ENCODE measurements at regions not wholly inside any gene's neighbourhood (a gene's known extent, or its start where the extent isn't known, plus 50 kb on each side); places are given as distances from the start of the nearest gene placed in this dataset.

DNA sequence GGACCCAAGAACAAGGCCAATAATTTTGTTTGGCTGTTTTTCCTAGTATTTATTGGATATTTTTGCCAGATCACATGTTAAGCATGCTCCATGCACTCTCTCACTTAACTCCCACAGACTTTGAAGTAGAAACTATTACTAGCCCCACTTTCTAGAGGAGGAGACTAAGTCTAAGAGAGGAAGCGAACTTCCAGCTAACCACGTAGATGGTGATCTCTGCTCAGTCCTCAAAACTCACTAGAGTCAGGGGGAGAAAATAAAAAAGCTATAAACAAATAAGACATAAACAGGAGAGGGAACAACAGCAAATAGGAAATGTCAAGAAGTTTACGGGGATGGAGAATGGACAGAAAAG is 481.0 kb upstream of the PROK2 start:
- DNase-seq (ENCODE audit: low read depth in 4 of 4, low spot score in 1 of 4), result no peak

DNA sequence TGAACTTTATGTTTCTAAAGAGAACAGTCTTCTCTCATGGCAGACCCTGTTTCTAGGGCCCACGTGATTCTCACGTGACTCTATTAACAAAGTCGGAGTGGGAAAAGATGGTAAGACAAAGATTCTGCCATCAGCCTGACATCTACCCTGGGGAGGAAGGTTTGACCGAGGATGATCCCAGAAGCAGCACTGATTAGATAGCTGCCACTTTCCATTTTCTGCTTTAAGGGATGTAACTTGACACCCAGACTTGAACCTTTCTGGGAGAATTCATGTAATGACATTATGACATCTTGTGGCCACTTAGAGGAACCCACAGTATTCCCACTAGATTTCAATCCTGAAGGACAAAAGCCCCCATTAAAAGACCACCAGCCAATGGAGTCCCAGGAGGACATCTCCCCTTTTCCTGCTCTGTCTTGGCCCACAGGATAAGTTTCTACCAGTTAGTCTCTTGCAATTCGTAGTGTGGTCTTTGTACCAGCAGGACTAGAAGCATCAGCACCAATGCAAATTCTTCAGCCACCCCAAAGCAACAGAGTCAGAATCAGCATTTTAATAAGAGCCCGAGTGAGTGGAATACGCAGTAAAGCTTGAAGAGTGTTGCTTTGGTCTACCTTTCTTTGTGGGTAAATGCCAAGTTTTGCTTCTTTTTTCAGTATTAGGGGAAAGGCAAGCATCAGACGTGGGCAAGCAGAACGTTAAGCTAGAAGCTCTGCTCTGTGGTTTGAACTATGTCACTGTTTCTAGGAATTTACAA is 480.5 kb upstream of the PROK2 start:
- no peak for DNase-seq (ENCODE audit: low read depth in 4 of 4, low spot score in 1 of 4)

DNA sequence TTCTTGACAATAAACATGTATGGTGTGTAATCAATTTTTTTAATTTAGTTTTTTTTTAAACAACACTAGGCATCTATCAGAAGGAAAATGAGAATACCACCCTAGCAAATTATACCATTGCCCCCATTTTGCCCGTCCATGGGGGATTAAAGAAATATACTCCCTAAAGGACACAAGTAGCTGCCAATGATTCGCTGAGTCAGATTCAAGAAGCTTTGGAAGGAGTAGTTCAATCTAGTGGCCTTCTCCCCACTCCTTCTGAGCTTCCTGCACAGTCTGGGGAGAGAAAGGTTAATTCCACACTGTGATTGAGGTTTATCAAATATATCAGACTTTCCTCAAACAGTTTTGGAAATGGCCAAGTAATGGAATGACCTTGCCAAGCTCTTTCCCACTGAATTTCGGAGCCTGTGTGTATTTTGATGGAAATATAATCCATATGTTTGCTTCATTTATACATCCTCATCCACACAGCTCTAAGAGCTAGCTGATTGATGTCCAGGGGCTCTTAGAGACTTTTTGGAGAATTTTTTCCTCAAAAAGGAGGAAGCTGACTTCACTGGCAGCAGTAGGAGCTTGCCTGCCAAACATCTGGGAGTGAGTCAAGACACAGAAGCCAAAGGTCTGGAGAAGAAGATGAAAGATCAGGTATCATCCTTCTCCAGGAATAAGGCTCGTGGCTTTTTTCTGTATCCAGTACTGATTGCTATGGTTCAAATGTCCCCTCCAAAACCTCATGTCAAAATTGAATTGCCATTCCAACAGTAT is 478.5 kb upstream of the PROK2 start:
- no peak for DNase-seq (ENCODE audit: low read depth in 4 of 4, low spot score in 1 of 4)

DNA sequence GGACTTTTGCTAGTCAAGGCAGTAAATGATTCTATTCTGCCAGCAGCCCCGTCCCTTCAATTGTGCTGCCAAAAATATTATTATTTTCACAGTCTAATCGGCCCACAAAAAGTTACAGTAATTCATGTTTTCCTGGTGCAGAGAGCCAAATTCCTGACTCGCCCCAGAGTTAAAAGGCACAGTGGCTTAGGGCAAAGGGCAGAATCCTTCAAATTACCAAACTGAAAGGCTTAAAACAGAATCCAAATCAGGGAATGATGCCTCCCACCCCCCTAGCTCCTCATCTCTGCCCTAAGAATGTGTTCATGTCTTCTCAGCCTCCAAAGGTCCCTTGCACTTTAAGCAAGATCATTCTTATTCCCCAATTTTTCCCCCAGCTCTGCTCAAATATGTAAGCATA is 477.8 kb upstream of the PROK2 start:
- DNase-seq (ENCODE audit: low read depth in 4 of 4, low spot score in 1 of 4), result no peak

DNA sequence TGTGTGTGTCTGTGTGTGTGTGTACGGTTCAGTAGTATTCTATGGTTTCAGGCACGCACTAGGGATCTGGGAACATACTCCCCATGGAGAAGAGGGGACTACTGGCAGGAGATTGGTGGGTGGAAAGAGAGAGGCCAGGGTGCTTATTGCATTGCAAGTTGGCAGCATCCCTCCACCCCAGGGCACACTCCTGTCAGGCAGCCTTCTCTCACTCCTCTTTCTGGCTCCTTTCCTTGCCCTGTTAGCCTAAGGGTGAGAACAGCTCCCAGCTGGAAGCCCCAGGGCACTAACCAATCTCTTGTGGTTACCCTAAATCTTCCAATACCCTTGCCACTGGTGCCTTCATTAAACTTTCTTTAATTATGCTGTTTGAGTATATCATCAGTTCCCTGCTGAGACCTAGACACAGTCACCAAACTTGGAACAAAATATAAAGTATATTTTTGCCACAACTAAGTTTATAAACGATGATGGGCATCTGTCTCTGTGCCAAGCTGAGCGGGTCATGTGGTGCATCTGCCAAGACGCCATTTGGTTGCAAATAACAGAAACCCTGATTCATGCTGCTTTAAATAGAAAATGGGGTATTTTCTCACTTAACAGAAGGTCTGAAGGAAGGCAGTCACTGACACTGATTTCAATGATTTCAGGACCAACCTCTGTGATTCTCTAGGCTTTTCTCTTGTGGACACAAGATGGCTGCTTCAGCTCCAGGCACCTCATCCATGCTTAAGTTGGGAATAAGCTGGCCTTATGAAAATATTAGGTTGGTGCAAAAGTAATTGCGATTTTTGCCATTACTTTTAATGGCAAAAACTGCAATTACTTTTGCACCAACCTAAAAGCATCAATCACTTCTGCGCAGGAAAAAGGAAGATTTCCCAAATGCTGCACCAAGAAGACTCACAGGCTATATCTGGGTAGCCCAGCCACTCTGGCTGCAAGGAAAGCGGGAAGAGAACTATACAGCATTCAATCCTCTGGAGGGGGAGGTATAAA is 476.9 kb upstream of the PROK2 start:
- DNase-seq (ENCODE audit: low read depth in 4 of 4, low spot score in 1 of 4), result no peak

DNA sequence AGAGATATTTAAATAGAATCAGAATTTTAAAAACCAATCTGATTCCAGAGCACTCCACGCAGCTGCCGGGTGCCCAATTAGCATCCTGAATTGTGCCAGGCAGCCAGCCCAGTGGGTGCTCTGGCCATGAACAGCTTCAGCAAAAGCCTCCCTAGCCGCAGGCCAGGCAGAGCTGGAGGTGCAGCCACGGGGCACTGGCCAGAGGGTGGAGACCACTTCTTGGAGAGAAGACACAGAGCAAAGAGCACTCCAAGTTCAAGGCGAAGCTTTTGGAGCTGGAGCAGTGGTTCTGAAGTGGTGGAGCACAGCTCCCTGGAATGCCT is 475.6 kb upstream of the PROK2 start:
- no peak for DNase-seq (ENCODE audit: low read depth in 4 of 4, low spot score in 1 of 4)

DNA sequence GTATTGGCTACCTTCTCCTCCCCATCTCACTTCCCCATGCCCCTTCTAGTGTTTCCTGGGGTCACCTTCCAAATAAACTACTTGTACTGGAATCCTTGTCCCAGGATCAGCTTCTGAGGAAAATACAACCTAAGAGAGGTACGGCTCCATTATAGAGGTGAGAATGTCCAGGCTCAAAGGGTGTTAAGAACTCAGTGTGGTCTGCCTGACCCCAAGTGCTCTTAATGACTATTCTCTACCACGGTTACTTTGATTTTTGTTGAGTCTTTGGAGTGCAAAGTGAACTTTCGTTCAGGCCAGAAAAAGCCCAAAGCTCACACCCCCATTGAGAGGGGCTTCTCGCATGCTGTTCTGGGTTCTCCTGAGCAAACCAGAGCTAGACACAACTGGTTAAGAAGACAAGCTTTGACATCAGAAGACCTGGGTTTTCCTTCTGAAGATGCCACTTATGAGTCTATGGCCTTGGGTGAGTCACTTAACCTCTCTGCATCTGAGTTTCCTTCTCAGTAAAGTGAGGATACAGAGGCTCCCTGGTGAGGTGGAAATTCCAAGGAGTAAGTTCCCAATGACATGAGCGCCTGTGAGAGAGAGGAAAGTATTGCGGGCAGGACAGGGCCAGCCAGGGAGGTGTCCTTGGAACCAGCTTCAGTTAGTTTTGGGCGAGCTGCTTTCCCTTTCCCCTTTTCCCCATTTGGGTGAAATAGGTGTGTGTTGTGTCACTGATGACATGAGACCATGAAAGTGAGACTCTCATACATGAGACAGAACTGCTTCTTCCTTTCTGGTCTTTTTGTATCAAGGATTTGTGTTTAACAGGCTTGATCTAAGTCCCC is 475.0 kb upstream of the PROK2 start:
- DNase-seq (ENCODE audit: low read depth in 4 of 4, low spot score in 1 of 4), result no peak

DNA sequence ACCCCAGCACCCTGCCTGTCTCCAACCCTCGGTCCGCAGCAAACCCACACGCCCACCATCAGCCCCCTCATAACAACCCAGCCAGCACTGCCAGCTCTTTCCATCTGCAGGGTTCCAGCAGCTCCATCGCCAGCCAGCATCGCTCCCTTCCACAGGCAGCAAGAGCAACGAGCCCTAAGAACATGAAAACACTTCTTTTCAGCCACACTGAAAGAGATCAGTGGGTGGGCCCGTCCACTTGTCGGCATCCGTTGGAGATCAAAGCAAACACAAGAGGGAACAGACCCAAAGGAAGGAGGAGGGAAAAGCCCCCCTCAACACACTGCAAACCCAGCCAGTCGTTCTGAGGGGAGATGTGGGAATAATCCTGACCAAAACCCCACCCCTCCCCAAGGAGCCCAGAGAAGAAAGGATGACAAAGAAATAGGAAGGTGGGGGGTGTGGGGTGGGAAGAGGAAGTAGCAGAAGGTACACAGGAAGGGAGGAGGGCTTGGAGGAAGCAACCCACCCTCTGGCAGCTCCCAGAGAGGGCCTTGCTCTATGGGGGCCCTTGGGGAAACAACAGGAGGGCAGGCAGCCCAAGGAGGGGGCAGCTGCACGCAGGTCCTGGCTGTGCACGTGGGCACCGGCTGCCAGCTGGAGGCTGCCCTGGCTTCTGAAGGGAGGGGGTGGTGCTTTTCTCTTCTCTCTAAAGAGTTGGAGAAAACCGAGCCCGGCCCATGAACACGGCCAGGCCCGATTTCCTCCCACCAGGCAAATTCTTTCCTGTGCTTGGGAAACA is 473.6 kb upstream of the PROK2 start:
- DNase-seq (ENCODE audit: low read depth in 4 of 4, low spot score in 1 of 4), result no peak

DNA sequence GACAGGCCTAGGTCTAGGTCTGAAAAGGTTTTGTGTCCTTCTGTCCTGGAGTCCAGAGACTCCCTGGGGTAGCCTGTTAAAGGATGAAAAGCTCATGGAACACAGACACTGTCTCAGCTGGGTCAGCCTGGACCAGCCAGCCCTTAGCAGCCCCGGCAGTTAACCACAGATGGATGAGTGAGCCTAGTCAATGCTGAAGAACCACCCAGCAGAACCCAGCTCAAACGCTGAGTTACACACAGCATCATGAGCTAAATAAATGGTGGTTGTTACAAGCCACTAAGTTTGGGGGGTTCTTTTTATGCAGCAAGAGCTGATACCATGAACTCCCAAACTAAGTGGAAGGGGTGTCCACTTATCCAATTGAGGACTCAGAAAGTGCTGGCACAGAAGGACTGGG is 472.8 kb upstream of the PROK2 start:
- DNase-seq (ENCODE audit: low read depth in 4 of 4, low spot score in 1 of 4), result no peak

DNA sequence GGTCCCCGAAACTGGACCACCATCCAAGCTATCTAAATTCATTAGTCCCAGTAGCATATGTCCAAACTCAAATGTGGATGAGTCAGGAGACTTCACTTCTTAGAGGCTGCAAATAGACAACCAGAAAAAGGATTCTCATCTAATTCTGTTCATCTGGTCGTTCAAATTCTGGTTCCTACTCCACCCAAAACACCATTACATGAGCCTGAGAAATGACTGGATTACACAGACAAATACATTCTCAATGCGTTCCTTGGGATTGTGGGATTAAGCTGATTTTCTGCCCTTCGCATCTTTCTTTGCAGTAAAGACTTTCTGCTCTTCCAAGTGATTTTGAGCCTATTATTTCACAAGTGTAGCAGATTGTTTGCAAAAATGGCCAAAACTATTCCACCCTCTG is 472.3 kb upstream of the PROK2 start:
- no peak for DNase-seq (ENCODE audit: low read depth in 4 of 4, low spot score in 1 of 4)

DNA sequence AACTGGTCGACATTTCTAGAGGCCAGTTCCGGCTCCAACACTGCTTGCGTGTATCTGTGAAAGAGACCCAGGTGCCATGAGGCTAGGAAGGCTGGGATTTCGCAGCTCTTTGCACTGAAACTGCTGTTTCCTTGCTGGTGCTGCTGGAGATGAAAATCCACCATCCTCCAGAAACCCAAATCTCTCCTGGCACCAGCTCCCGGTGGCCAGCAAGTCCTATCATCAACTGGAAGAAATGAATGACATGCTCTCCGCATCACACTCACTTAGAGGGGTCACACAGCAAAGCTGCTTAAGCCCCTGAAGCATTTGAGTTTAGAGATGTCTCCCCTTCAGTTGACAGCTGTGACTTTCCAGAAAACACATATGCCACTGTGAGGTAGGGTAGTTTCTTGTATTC is 471.8 kb upstream of the PROK2 start:
- no peak for DNase-seq (ENCODE audit: low read depth in 4 of 4, low spot score in 1 of 4)

DNA sequence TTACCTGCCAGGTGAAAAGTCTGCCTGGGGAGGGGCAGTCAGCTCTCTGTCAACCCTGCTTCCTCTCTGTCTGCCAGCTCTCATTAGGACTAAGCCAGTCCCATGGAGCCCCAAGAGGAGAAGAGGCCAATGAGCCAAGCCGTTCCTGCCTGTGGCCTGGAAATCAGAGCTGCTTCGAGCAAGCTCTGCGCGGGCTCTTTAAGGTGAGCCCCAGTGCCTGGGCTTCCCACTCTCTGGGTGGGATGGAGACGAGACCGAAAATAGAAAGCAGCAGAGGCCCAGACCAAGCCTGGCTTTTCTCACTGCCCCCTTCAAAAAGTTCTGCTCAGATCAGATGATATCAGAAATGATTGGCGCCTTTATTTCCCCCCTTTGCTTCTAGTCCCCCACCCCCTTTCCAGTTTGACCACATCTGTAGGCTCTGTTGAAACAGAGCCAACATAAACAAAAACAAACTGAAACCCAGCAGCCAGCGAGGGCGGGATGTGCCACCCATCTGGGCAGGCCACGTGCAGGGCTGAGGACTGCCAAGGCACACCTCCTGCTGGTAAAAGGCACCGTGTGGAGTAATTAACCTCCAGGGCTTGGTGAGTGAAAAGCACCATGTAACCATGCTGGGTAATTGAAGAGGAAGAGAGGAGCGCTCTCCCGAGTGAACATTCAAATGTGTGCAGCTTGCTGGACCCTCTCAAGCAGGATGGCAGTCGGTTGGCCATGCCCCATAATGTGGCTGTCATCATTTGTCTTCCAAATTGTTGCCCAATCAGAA is 471.0 kb upstream of the PROK2 start:
- no peak for DNase-seq (ENCODE audit: low read depth in 4 of 4, low spot score in 1 of 4)

DNA sequence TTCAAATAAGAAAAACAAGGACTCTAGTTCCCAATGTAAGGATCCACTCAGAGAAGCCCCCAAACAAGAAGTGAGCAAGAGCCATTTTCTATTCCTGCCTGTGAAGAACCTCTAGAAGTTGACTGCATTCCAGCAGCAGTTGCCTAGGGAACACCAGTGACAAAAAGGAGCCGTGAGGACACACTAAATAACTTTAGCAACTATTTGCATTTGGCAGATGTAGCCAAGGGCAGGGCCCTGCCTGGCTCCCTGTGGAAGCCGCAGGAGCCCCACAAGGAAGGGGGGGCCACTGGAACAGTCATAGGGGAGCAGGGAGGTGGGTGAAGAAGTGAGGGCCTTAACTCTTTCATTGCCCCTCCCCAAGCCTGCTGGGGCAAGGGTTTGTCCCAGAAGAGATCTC is 470.2 kb upstream of the PROK2 start:
- DNase-seq (ENCODE audit: low read depth in 4 of 4, low spot score in 1 of 4), result no peak

DNA sequence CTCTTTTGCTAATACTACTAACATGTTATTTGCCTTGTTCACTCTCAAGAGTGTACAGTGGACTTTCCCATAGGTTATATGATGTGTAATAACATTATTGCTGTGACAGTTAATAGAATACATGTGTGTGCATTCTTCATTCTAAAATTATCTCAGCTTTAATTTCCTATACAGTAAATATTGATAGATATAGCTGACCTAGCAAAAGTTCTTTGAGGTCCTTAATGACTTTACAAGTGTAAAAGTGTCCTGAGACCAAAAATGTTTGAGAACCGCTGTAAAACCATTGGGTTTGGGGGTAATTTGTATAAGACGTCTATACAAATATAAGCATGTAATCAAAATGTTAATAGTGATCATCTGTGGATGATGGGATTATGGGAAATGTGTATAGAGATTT is 469.5 kb upstream of the PROK2 start:
- DNase-seq (ENCODE audit: low read depth in 4 of 4, low spot score in 1 of 4), result no peak

DNA sequence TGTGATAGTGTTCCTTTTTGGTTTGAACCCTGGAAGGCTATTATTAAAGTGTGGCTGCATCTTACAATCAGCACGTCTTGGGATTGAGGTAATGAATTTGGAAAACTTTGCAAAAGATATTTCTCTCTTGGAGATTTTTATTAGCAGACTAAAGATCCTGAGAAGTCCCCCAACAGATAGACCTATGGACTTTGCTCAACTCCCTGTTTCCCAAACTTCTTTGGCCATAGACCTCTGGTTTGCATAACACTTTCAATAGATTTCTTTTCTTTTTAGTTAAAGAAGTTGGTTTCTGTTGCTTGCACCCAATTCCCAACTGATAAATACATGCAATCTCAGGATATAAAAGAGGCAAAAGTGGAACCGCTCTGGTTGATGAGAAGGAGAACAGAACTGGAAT is 465.8 kb upstream of the PROK2 start:
- DNase-seq (ENCODE audit: low read depth in 4 of 4, low spot score in 1 of 4), result no peak

DNA sequence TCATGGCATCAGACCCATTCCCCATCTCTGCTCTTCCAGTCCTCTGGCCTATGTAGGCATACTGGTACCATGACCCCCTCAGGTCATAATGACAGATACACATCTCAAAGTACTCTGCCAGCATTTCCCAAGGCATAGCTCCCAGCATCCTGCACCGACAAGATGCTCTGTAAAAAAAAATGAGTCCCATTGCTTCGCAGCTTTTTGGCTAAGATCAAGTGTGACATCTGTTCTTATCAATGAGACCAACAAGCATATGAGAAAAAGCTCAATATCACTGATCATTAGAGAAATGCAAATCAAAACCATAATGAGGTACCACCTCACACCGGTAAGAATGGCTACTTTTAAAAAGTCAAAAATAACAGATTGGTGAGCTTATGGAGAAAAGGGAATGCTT is 463.9 kb upstream of the PROK2 start:
- no peak for DNase-seq (ENCODE audit: low read depth in 4 of 4, low spot score in 1 of 4)

DNA sequence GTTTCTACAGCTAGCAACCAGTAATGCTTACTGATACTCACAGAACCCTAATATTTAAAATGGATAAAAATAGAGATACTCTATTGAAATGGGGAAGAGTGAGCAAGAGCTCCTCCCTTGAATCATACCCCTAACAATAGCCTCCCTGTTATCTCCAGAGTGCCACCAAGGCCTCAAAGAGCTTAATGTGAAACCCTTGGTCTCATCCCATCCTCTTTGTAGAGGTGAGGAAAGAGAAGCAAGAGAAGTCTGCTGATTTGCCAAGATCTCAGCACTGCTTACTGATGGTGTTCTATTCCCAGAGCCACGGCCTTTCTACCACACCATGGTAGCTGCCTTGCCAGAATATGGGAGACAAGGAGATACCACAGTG is 463.4 kb upstream of the PROK2 start:
- no peak for DNase-seq (ENCODE audit: low read depth in 4 of 4, low spot score in 1 of 4)

DNA sequence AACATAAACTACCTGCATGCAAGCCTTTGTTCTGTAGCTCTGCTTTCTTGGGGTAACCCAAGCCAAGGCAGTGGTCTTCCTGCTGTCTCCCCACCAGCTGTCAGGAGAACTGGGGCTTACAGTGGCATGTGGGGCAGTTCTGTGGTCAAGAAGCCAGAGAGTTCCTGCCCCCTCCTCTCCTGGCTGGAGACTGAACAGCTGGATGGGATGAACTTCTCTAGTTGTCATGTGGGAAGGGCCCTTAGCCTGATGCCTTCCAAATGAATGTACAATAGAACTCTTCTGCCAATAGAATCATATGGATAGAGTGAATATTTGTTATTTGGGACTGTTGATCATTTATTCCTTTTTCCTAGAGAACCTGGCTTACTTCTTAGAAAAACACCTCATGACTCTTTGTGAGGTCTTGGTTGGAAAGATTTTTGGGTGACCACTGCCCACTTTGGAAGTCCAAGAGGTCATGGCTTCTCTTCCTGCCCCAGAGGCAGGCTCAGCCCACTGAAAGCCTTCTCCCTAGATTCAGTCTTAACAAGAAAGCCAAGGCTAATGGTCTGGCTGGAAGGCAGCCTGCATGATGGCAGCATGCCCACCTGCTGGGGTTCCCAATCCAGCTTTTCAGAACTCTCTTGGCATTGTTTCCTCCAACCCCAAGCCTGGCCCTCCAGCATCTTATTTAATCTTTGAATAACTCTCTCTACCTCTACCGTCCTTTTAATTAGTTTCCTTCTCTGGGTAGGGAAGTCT is 462.9 kb upstream of the PROK2 start:
- no peak for DNase-seq (ENCODE audit: low read depth in 4 of 4, low spot score in 1 of 4)

DNA sequence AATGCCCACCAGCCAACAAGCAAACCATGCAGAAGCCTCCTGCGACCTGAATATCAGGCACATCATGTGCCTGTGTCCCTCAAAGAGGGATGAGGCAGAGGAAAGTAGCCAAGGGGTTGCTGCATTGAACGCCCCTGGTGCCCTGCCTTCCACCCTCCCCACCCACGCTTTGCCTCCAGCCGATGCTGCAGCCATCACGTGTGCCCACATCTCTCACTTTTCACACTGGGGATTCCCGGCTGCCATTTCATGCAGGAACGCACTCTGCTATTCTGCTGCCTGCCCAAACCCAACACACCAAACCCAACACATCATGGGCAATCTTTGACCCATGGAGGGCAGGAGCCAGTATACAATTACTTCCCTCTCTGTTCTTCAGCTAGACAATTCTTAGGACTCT is 462.2 kb upstream of the PROK2 start:
- DNase-seq (ENCODE audit: low read depth in 4 of 4, low spot score in 1 of 4), result no peak
